ENCODE measurements at regions not wholly inside any gene's neighbourhood (a gene's known extent, or its start where the extent isn't known, plus 50 kb on each side); places are given as distances from the start of the nearest gene placed in this dataset.

DNA sequence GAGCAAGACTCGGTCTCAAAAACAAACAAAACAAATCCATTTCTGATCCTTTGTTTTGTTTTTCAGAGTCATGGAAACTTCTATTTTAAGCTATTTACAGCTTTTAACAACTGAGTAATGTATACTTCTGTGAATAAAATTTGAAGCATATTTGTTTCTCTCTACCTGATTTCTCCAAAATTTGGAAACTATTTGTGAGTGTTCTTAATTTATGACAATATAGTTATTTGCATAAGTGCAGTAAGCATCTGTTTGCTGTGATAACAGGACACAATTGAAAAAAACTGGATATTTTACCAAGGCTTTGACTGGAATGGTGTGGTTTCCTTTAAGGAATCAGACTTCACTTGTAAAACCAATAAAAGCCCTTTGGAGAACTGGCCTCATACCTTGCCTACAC is 53.3 kb upstream of the GULP1 start:
- no peak for TF ChIP-seq POLR2A (IDR thresholded peaks at IDR 0.05)
- TF ChIP-seq, protein P1, sequence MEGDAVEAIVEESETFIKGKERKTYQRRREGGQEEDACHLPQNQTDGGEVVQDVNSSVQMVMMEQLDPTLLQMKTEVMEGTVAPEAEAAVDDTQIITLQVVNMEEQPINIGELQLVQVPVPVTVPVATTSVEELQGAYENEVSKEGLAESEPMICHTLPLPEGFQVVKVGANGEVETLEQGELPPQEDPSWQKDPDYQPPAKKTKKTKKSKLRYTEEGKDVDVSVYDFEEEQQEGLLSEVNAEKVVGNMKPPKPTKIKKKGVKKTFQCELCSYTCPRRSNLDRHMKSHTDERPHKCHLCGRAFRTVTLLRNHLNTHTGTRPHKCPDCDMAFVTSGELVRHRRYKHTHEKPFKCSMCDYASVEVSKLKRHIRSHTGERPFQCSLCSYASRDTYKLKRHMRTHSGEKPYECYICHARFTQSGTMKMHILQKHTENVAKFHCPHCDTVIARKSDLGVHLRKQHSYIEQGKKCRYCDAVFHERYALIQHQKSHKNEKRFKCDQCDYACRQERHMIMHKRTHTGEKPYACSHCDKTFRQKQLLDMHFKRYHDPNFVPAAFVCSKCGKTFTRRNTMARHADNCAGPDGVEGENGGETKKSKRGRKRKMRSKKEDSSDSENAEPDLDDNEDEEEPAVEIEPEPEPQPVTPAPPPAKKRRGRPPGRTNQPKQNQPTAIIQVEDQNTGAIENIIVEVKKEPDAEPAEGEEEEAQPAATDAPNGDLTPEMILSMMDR (IDR thresholded peaks at IDR 0.05), result no peak

All from adrenal gland (tissue), 5 donors.